AG09319 (cell line): ENCODE measurements at regions not wholly inside any gene's neighbourhood (a gene's known extent, or its start where the extent isn't known, plus 50 kb on each side); places are given as distances from the start of the nearest gene placed in this dataset.

Experiments used
- DNase-seq: peaks from one replicate; pipeline ENCODE4 v3.0.0-alpha.2; 2010; ENCODE audit warnings: low read depth; ENCODE audit errors: extremely low read depth
- TF ChIP-seq, protein P1 (sequence below): IDR thresholded peaks from 2 replicates; pipeline ENCODE4 v1.5.1; 2011; ENCODE audit warnings: low read depth, mild to moderate bottlenecking, inconsistent platforms, low read length, moderate library complexity

DNA sequence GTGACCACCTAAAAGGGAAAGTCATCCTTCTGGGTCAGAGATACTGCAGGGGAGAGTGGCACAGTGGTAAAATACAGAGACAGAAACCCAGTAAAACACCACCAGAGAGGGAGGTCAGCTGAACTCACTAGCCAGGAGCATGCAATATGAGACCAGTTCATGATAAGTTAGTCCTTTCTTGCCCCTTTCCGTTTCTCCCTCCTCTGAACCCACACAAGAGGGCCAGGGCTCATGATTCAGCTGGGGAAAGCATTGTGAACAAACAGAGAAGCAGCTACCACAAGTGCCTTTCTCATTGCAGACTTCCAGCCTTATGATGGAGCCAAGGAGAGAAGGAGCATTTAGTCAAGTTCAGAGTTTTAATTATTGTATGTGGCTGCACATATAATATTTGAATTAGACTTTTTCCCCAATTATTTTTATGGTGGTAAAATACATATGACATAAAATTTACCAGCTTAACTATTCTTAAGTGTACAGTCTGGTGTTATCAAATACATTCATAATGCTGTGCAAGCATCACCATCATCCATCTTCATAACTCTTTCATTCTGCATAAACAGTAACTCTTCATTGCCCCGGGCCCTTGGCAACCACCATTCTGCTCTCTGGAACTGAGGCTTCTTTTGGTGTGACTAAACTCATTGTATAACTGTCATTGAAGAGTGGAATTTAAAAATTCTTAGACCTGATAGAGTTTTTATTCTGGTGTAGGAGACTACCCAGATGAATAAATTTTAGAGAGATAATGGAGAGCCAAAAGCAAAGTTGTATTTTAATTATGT is 114.6 kb downstream of the DDIT4L start:
- TF ChIP-seq, protein P1, sequence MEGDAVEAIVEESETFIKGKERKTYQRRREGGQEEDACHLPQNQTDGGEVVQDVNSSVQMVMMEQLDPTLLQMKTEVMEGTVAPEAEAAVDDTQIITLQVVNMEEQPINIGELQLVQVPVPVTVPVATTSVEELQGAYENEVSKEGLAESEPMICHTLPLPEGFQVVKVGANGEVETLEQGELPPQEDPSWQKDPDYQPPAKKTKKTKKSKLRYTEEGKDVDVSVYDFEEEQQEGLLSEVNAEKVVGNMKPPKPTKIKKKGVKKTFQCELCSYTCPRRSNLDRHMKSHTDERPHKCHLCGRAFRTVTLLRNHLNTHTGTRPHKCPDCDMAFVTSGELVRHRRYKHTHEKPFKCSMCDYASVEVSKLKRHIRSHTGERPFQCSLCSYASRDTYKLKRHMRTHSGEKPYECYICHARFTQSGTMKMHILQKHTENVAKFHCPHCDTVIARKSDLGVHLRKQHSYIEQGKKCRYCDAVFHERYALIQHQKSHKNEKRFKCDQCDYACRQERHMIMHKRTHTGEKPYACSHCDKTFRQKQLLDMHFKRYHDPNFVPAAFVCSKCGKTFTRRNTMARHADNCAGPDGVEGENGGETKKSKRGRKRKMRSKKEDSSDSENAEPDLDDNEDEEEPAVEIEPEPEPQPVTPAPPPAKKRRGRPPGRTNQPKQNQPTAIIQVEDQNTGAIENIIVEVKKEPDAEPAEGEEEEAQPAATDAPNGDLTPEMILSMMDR = no peak
- DNase-seq = no peak

DNA sequence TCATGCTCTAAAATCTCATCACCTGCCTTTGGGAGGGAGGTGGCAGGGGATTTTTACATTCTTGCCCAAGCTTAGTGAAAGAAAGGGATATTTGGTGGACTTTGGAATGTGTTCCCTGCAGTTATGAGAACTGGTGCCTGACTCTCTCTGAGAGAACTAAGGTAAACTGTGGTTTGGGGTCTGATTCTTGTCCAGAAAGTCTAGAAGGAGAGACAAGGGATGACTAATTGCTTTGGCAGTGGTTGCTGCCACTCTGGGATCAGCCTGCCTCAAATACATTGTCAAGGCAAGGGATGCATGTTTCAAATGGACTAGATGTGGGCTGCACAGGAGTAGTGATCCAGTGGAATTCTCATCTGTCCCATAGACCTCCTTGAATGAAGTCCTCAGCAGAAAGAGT is 115.2 kb downstream of the DDIT4L start:
- DNase-seq = no peak
- TF ChIP-seq, protein P1 = no peak

DNA sequence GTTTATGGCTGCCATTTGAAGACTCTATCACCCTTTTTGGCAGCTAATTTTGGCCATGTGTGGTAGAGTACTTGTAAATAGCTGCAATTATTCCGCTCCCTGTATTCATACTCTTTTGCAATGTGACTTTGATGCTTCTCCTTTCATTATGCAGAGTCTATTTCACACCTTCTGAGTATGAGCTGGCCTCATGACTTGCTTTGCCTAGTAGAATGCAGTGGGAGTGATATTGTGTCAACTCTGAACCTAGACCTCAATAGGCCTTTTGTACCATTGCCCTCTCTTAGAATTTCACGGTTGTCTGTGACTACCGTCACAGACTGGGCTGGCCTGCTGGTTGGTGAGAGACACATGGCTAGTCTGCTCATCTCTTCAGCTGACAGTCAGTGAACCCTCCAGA is 118.8 kb downstream of the DDIT4L start:
- DNase-seq = no peak
- TF ChIP-seq, protein P1 = no peak

DNA sequence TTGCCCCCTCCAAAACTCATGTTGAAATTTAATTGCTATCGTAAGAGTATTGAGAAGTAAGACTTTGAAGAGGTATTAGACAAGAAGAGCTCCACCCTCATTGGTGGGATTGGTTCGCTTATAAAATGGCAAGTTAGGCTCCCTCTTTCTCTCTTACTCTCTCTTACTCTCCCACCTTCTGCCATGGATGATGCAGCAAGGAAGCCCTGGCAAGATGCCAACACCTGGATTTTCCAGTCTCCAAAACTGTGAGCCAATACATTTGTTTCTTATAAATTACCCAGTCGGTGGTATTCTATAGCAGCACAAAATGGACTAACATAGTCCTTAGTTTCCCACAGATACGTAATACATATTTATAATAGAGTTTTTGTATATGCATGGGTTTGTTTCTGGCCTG is 119.4 kb downstream of the DDIT4L start:
- no peak for DNase-seq
- TF ChIP-seq, protein P1 = no peak

DNA sequence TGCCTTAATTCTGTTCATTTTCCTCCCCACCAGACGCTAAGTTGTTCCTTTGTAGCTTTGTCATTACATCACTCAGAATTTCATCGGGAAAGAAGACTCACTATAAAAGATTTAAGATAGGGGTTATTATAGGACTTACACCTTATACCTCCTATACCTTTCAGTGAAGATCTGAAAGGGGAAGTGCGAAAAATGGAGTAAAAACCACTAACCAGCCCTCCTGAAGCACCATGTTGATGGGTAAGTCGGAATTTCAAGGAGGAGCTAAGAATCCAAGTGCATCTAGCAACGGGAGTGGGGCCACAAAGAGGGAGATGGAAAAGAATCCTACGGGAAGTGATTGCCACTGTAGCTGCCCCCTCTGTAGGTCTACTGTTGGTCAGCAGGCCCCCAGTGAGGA is 119.1 kb upstream of the H2AZ1 start:
- DNase-seq = no peak
- TF ChIP-seq, protein P1 = no peak

DNA sequence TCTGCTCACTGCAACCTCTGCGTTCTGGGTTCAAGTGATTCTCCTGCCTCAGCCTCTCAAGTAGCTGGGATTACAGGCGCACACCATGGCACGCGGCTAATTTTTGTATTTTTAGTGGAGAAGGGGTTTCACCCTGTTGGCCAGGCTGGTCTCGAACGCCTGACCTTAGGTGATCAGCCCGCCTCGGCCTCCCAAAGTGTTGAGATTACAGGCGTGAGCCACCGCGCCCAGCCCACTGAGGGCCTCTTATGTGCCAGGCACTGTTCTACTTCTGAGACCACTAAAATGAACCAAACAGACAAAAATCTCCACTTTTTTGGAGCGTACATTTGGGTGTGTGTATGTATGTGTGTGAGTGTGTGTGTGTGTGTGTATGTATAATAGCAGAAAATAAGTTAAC is 117.2 kb upstream of the H2AZ1 start:
- DNase-seq = no peak
- TF ChIP-seq, protein P1 = no peak

DNA sequence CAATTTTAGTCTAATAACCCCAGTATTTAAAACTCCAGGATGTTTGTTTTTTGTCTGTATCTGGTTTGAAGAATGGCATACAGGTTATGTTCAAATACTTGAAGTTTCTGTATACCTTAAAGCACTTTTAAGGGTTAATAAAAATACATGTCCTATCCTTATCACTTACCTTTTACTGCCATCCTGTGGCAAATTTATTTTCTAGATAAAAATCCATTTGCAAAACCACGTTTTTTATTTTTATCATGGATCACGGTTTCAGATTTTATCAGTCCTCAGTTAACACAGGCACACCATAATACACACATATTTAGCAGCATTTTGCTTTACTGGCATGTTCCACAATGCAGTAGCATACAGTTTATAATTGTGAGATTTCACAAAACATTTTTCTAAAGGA is 113.3 kb upstream of the H2AZ1 start:
- TF ChIP-seq, protein P1 = no peak
- DNase-seq = no peak
